CD4-positive, alpha-beta T cell (primary cell): ENCODE measurements at regions not wholly inside any gene's neighbourhood (a gene's known extent, or its start where the extent isn't known, plus 50 kb on each side); places are given as distances from the start of the nearest gene placed in this dataset.
"Not testable (repeated sequence)": the region's sequence is repeated elsewhere in the genome, so short reads cannot be mapped to it uniquely, and the experiment has no call there.

Experiments used
- ATAC-seq: fragments of 200-7000 bp; cut with Tn5 transposase; one replicate; pipeline ENCODE4 v1.10.0; 2022; ENCODE audit warnings: mild to moderate bottlenecking; ENCODE audit not compliant: poor library complexity
- CTCF ChIA-PET: fragments of 350-600 bp; sonication (Branson Sonifier 250); formaldehyde crosslinking; loops from one replicate; lab custom pipeline; 2021; ENCODE audit warnings: antibody characterized with exemption, inconsistent platforms; lab: Charles Lee
- POLR2A ChIA-PET: fragments of 350-600 bp; sonication (Branson Sonifier 250); formaldehyde crosslinking; loops from one replicate; lab custom pipeline; 2021; ENCODE audit warnings: antibody characterized with exemption, inconsistent platforms; lab: Charles Lee
- DNase-seq, 14 experiments: peaks; one replicate each; pipeline ENCODE4 v3.0.0-alpha.2; 2013 to 2020; ENCODE audit warnings: mixed read lengths in 2 of 14
- H3K27ac ChIP-seq, 2 donors: one replicate each; pipeline versions ENCODE4 v1.5.1 to v1.7.0; 2013; ENCODE audit warnings: low read length in 2 of 2, low read depth in 1 of 2, mild to moderate bottlenecking in 1 of 2
- H3K27me3 ChIP-seq, 2 experiments: 1 replicate in 1 of 2; 2 replicates in 1 of 2; pipeline versions ENCODE4 v1.6.1 to v1.7.0; 2013; ENCODE audit warnings: low read length in 2 of 2, control low read depth in 1 of 2, mild to moderate bottlenecking in 1 of 2, moderate library complexity in 1 of 2; ENCODE audit not compliant: insufficient read depth in 2 of 2, control insufficient read depth in 1 of 2
- H3K36me3 ChIP-seq: one replicate; pipeline ENCODE4 v1.6.1; 2013; ENCODE audit warnings: low read length, control low read depth; ENCODE audit not compliant: insufficient read depth
- H3K4me1 ChIP-seq: one replicate; pipeline ENCODE4 v1.6.1; 2013; ENCODE audit warnings: low read length, control low read depth; ENCODE audit not compliant: insufficient read depth
- H3K4me3 ChIP-seq: one replicate; pipeline ENCODE4 v1.5.1; 2013; ENCODE audit warnings: mild to moderate bottlenecking, low read length, moderate library complexity
- H3K9me3 ChIP-seq, 2 experiments: 1 replicate in 1 of 2; 2 replicates in 1 of 2; pipeline versions ENCODE4 v1.6.1 to v1.7.0; 2013; ENCODE audit warnings: low read length in 2 of 2, mild to moderate bottlenecking in 2 of 2, control low read depth in 1 of 2, moderate library complexity in 1 of 2; ENCODE audit not compliant: control insufficient read depth in 1 of 2, insufficient read depth in 1 of 2
- H3K27ac Mint-ChIP-seq: one replicate; pipeline ENCODE4 v1.8.0; 2020; ENCODE audit warnings: mixed read lengths
- H3K27me3 Mint-ChIP-seq: one replicate; pipeline ENCODE4 v1.8.0; 2021; ENCODE audit warnings: mixed read lengths
- H3K36me3 Mint-ChIP-seq: one replicate; pipeline ENCODE4 v1.8.0; 2021; ENCODE audit warnings: low read depth, mixed read lengths
- H3K4me1 Mint-ChIP-seq: one replicate; pipeline ENCODE4 v1.8.0; 2021; ENCODE audit warnings: low read depth, mixed read lengths
- H3K4me3 Mint-ChIP-seq: one replicate; pipeline ENCODE4 v1.8.0; 2020; ENCODE audit warnings: mild to moderate bottlenecking, mixed read lengths
- H3K9me3 Mint-ChIP-seq: one replicate; pipeline ENCODE4 v1.8.0; 2020; ENCODE audit warnings: mixed read lengths
- CTCF ChIP-seq: fragments of 200-600 bp; IDR thresholded peaks from one replicate; pipeline ENCODE4 v1.8.0; 2022; ENCODE audit warnings: antibody characterized with exemption, mild to moderate bottlenecking
- intact Hi-C, 2 experiments: fragments of 100-400 bp; cut with DNase I in 1 of 2; cut with micrococcal nuclease in 1 of 2; formaldehyde crosslinking; loops; one replicate each; pipeline versions ENCODE4 v1.15.1 to v1.9.0; 2023 to 2025; cut with DNase I, micrococcal nuclease

- ChIA-PET POLR2A (no interaction called here), CTCF (no interaction called here)
- intact Hi-C loops: no loop called here
- H3K36me3 ChIP-seq: no peaks in the 10 kb centered on the region
- H3K9me3 ChIP-seq: no peaks in the 10 kb centered on the region
- ATAC-seq (no peak), DNase-seq (no peak)
- no peak overlapping the region for H3K27ac ChIP-seq
- no peak overlapping the region for H3K4me3 ChIP-seq
- H3K4me1 ChIP-seq: no peaks in the 10 kb centered on the region
- Mint-ChIP-seq H3K9me3 (no peaks in the 10 kb centered on the region), H3K27me3 (no peaks in the 10 kb centered on the region), H3K4me1 (no peaks in the 10 kb centered on the region), H3K27ac (no peak overlapping the region), H3K4me3 (no peak overlapping the region), H3K36me3 (no peaks in the 10 kb centered on the region)
- TF ChIP-seq CTCF: no peak
- H3K27me3 ChIP-seq: no peaks in the 10 kb centered on the region
Measured at GRCh38 chr18:77403969-77404535, 154.4 kb downstream of the GALR1 start.

- H3K36me3 ChIP-seq: no peaks in the 10 kb centered on the region
- no peak overlapping the region for H3K27ac ChIP-seq
- no peak for ATAC-seq
- intact Hi-C loops: no loop called here
- H3K36me3 Mint-ChIP-seq: no peaks in the 10 kb centered on the region
- H3K9me3 ChIP-seq: no peaks in the 10 kb centered on the region
- H3K27me3 ChIP-seq: no peaks in the 10 kb centered on the region
- H3K4me3 ChIP-seq: no peak overlapping the region
- DNase-seq: no peak
- no peak overlapping the region for H3K27ac Mint-ChIP-seq
- CTCF ChIA-PET: no interaction called here
- POLR2A ChIA-PET: no interaction called here
- H3K4me1 Mint-ChIP-seq: no peaks in the 10 kb centered on the region
- no peaks in the 10 kb centered on the region for H3K4me1 ChIP-seq
- H3K4me3 Mint-ChIP-seq: no peak overlapping the region
- no peak for TF ChIP-seq CTCF
- H3K27me3 Mint-ChIP-seq: no peaks in the 10 kb centered on the region
- no peaks in the 10 kb centered on the region for H3K9me3 Mint-ChIP-seq
Measured at GRCh38 chr18:77405096-77405495, 155.4 kb downstream of the GALR1 start.

GRCh38 chr18:77407733-77408132 lies 158.1 kb downstream of the GALR1 start:
- Mint-ChIP-seq H3K36me3 (no peaks in the 10 kb centered on the region), H3K27me3 (peaks cover 4% of the 10 kb centered on the region), H3K4me3 (no peak overlapping the region), H3K9me3 (no peaks in the 10 kb centered on the region), H3K27ac (no peak overlapping the region), H3K4me1 (no peaks in the 10 kb centered on the region)
- H3K4me1 ChIP-seq: no peaks in the 10 kb centered on the region
- DNase-seq (no peak), ATAC-seq (no peak)
- no peaks in the 10 kb centered on the region for H3K27me3 ChIP-seq
- intact Hi-C loops: no loop called here
- no peaks in the 10 kb centered on the region for H3K9me3 ChIP-seq
- CTCF ChIA-PET: no interaction called here
- no peak overlapping the region for H3K27ac ChIP-seq
- no peak for TF ChIP-seq CTCF
- no peak overlapping the region for H3K4me3 ChIP-seq
- POLR2A ChIA-PET: no interaction called here
- no peaks in the 10 kb centered on the region for H3K36me3 ChIP-seq

GRCh38 chr18:77421546-77421945 lies 171.9 kb downstream of the GALR1 start:
- H3K36me3 ChIP-seq, H3K27ac Mint-ChIP-seq, H3K9me3 Mint-ChIP-seq, H3K27me3 ChIP-seq, intact Hi-C loops, H3K27ac ChIP-seq, POLR2A ChIA-PET, CTCF ChIA-PET, H3K9me3 ChIP-seq, H3K4me1 Mint-ChIP-seq, ATAC-seq, H3K27me3 Mint-ChIP-seq, DNase-seq, H3K4me1 ChIP-seq, H3K36me3 Mint-ChIP-seq, H3K4me3 ChIP-seq: not testable (repeated sequence)
- H3K4me3 Mint-ChIP-seq: peak overlapping the region; percentile 20
